T-cell (primary cell): ENCODE measurements at regions not wholly inside any gene's neighbourhood (a gene's known extent, or its start where the extent isn't known, plus 50 kb on each side); places are given as distances from the start of the nearest gene placed in this dataset.

ENCODE experiments used
- ATAC-seq, 4 experiments: fragments of 200-7000 bp in 3 of 4; fragments of 150-1000 bp in 1 of 4; cut with Tn5 transposase; replicated peaks in 1 of 4; 1 replicate in 3 of 4; 2 replicates in 1 of 4; pipeline ENCODE4 v1.10.0; 2021; ENCODE audit warnings: moderate library complexity in 3 of 4, mild to moderate bottlenecking in 2 of 4, moderate number of reproducible peaks in 1 of 4
- CTCF ChIA-PET, 2 donors: fragments of 300-600 bp; sonication (Branson Sonifier 250); formaldehyde crosslinking; loops; one replicate each; lab custom pipeline; 2022; ENCODE audit warnings: antibody characterized with exemption in 2 of 2; lab: Charles Lee
- POLR2A ChIA-PET, 2 donors: fragments of 300-600 bp; sonication (Branson Sonifier 250); formaldehyde crosslinking; loops; one replicate each; lab custom pipeline; 2022; ENCODE audit warnings: antibody characterized with exemption in 2 of 2; lab: Charles Lee
- DNase-seq, 35 experiments: peaks; one replicate each; pipeline versions ENCODE4 v3.0.0 to v3.0.0-alpha.2; 2013 to 2023
- H3K27ac ChIP-seq: one replicate; pipeline ENCODE4 v1.5.1; 2013; ENCODE audit warnings: low read length
- H3K27me3 ChIP-seq, 2 experiments: replicated peaks in 1 of 2; 1 replicate in 1 of 2; 2 replicates in 1 of 2; pipeline versions ENCODE4 v1.6.1 to v1.7.0; 2013; ENCODE audit warnings: low read length in 1 of 2, mixed read lengths in 1 of 2; ENCODE audit not compliant: control insufficient read depth in 2 of 2, insufficient read depth in 2 of 2; ENCODE audit errors: extremely low read depth in 1 of 2
- H3K36me3 ChIP-seq, 2 donors: 1 replicate in 1 of 2; 2 replicates in 1 of 2; pipeline versions ENCODE4 v1.6.1 to v1.7.0; 2013; ENCODE audit warnings: low read length in 1 of 2; ENCODE audit not compliant: control insufficient read depth in 2 of 2, insufficient read depth in 1 of 2; ENCODE audit errors: extremely low read depth in 1 of 2
- H3K4me1 ChIP-seq, 2 experiments: 1 replicate in 1 of 2; 2 replicates in 1 of 2; pipeline versions ENCODE4 v1.6.1 to v1.7.0; 2013; ENCODE audit warnings: low read length in 2 of 2, mixed read lengths in 1 of 2; ENCODE audit not compliant: insufficient read depth in 2 of 2, control insufficient read depth in 1 of 2; ENCODE audit errors: extremely low read depth in 1 of 2
- H3K4me3 ChIP-seq, 2 donors: 1 replicate in 1 of 2; 2 replicates in 1 of 2; pipeline versions ENCODE4 v1.5.1 to v1.7.0; 2013; ENCODE audit warnings: mild to moderate bottlenecking in 2 of 2, low read length in 1 of 2, moderate library complexity in 1 of 2; ENCODE audit not compliant: control insufficient read depth in 1 of 2; ENCODE audit errors: extremely low read depth in 1 of 2
- H3K9me3 ChIP-seq: 2 replicates; pipeline ENCODE4 v1.7.0; 2013
- H3K27ac Mint-ChIP-seq, 2 donors: one replicate each; pipeline ENCODE4 v1.8.0; 2020 to 2021; ENCODE audit warnings: mild to moderate bottlenecking in 2 of 2, mixed read lengths in 2 of 2
- H3K27me3 Mint-ChIP-seq, 2 donors: one replicate each; pipeline ENCODE4 v1.8.0; 2021 to 2022; ENCODE audit warnings: mixed read lengths in 2 of 2
- H3K36me3 Mint-ChIP-seq: one replicate; pipeline ENCODE4 v1.8.0; 2021; ENCODE audit warnings: mixed read lengths
- H3K4me1 Mint-ChIP-seq, 3 donors: one replicate each; pipeline ENCODE4 v1.8.0; 2020 to 2022; ENCODE audit warnings: mixed read lengths in 3 of 3, mild to moderate bottlenecking in 1 of 3
- H3K4me3 Mint-ChIP-seq, 3 donors: one replicate each; pipeline ENCODE4 v1.8.0; 2020 to 2022; ENCODE audit warnings: mild to moderate bottlenecking in 3 of 3, mixed read lengths in 3 of 3, moderate library complexity in 3 of 3
- H3K9me3 Mint-ChIP-seq, 3 donors: one replicate each; pipeline ENCODE4 v1.8.0; 2020 to 2022; ENCODE audit warnings: mixed read lengths in 3 of 3
- WGBS: methylation state at CpG from one replicate; pipeline ENCODE4 v1.1.5; 2013; ENCODE audit warnings: missing lambda C conversion rate; ENCODE audit not compliant: insufficient coverage; 5-methylcytosine and 5-hydroxymethylcytosine counted together

DNA sequence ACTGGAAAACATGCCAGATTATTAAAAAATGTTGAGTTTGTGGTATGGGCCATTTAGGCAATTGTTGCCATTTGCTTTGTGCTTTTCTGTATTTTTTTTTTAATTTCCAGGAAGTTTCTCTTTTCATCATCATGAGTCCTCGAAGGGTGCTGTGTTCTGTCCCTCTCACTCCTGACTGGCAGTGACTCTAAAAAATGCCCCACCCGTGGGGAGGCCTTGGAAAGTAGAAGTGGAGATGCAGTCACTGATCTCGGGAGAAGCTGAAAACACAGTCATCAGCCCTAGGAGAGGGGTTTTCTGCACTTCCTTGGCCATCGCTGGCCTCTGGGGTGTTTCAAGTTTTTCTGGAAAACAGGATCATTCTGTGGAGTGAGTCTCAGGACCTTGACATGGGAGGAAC is 98.5 kb upstream of the GRK3 start:
- ChIA-PET POLR2A (no interaction called here), CTCF (no interaction called here)
- no peaks in the 10 kb centered on the region for H3K27me3 Mint-ChIP-seq
- Histone ChIP-seq H3K27me3 (no peaks in the 10 kb centered on the region), H3K9me3 (no peaks in the 10 kb centered on the region), H3K4me3 (no peak overlapping the region), H3K36me3 (peaks cover 7 to 8% of the 10 kb centered on the region in 2 donors), H3K27ac (no peak overlapping the region), H3K4me1 (no peaks in the 10 kb centered on the region)
- WGBS = 80% methylated on average over 1 of the region's 4 CpGs
- no peak for DNase-seq
- no peak overlapping the region for H3K4me3 Mint-ChIP-seq
- no peak overlapping the region for H3K27ac Mint-ChIP-seq
- H3K36me3 Mint-ChIP-seq = peaks cover 16% of the 10 kb centered on the region
- no peaks in the 10 kb centered on the region for H3K9me3 Mint-ChIP-seq
- ATAC-seq = no peak
- H3K4me1 Mint-ChIP-seq = peaks cover 0 to 7% (median 3%) of the 10 kb centered on the region in 3 donors

DNA sequence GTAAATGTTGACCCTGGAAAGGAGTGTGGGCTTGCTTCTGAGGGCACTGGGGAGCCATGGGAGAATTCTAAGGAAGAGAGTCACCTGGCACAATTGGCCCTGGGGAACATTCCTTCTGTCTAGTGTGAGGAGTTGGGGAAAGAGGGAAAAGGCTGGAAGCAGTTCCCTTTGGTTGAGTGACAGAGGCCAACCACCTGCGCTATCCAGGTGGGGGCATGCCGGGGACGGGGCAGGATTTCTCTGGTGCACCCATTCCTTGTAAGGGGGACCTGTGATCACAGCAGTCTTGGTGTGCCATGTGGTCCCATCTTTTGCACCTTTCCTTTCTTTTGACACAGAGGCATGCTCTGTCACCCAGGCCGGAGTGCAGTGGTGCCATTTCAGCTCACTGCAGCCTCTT is 92.1 kb upstream of the GRK3 start:
- no peak overlapping the region for H3K4me3 Mint-ChIP-seq
- H3K27ac Mint-ChIP-seq = no peak overlapping the region
- H3K36me3 Mint-ChIP-seq = peaks cover 8% of the 10 kb centered on the region
- Histone ChIP-seq H3K4me3 (no peak overlapping the region), H3K27me3 (peaks cover 0 to 5% of the 10 kb centered on the region in 2 experiments), H3K4me1 (peaks cover 0 to 4% of the 10 kb centered on the region in 2 experiments), H3K9me3 (no peaks in the 10 kb centered on the region), H3K36me3 (no peaks in the 10 kb centered on the region), H3K27ac (no peak overlapping the region)
- WGBS = 81% methylated on average over 4 of the region's 4 CpGs
- ChIA-PET CTCF (no interaction called here), POLR2A (no interaction called here)
- DNase-seq (no peak), ATAC-seq (no peak)
- H3K9me3 Mint-ChIP-seq = no peaks in the 10 kb centered on the region
- H3K27me3 Mint-ChIP-seq = no peaks in the 10 kb centered on the region
- H3K4me1 Mint-ChIP-seq = peaks cover 2 to 6% (median 4%) of the 10 kb centered on the region in 3 donors

- Mint-ChIP-seq H3K9me3 (peaks cover 0 to 1% (median 1%) of the 10 kb centered on the region in 3 donors), H3K4me3 (no peak overlapping the region), H3K4me1 (peaks cover 2 to 6% (median 4%) of the 10 kb centered on the region in 3 donors), H3K36me3 (peaks cover 12% of the 10 kb centered on the region), H3K27ac (no peak overlapping the region), H3K27me3 (no peaks in the 10 kb centered on the region)
- H3K36me3 ChIP-seq = no peaks in the 10 kb centered on the region
- WGBS = 44% methylated on average over 8 of the region's 16 CpGs
- no peak overlapping the region for H3K4me3 ChIP-seq
- no peak for ATAC-seq
- H3K9me3 ChIP-seq = no peaks in the 10 kb centered on the region
- DNase-seq = no peak
- H3K4me1 ChIP-seq = peaks cover 0 to 4% of the 10 kb centered on the region in 2 experiments
- ChIA-PET POLR2A (no interaction called here), CTCF (interaction anchor here in 1 of 2 donors (0.7 kb wide), 1 partner anchor 816 kb away, joined by 4 read pairs; no protein-coding TSS in a partner anchor)
- H3K27me3 ChIP-seq = peaks cover 0 to 9% of the 10 kb centered on the region in 2 experiments
- no peak overlapping the region for H3K27ac ChIP-seq
Measured at GRCh38 chr22:25475257-25476022, 89.0 kb upstream of the GRK3 start.

GRCh38 chr22:25477358-25477757 is 87.1 kb upstream of the GRK3 start:
- Mint-ChIP-seq H3K4me3 (no peak overlapping the region), H3K4me1 (peaks cover 2 to 6% (median 4%) of the 10 kb centered on the region in 3 donors), H3K27ac (no peak overlapping the region), H3K27me3 (no peaks in the 10 kb centered on the region), H3K36me3 (peaks cover 26% of the 10 kb centered on the region), H3K9me3 (peaks cover 0 to 4% (median 4%) of the 10 kb centered on the region in 3 donors)
- Histone ChIP-seq H3K27me3 (peaks cover 0 to 9% of the 10 kb centered on the region in 2 experiments), H3K27ac (no peak overlapping the region), H3K4me3 (no peak overlapping the region), H3K4me1 (peaks cover 0 to 4% of the 10 kb centered on the region in 2 experiments), H3K9me3 (no peaks in the 10 kb centered on the region), H3K36me3 (no peaks in the 10 kb centered on the region)
- 92% methylated on average over 2 of the region's 3 CpGs for WGBS
- ATAC-seq (no peak), DNase-seq (no peak)
- ChIA-PET CTCF (interaction anchor here in 1 of 2 donors (0.6 kb wide), 1 partner anchor 1095 kb away, joined by 3 read pairs; no protein-coding TSS in a partner anchor), POLR2A (no interaction called here)

DNA sequence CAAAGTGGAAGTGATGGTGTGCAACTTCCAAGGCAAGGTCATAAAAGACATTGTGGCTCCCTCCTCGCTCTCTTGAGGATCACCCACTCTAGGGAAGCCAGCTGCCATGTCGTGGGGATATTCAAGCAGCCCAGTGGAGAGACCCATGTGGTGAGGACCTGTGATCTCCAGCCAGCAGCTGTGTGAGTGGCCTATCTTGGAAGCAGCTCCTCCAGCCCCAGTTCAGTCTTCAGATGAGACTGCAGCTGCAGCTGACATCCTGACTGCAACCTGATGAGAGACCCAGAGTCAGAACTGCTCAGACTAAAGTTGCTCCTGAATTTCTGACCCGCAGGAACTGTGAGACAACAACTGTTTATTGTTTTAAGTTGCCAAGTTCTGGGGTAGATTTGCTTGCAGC is 86.4 kb upstream of the GRK3 start:
- peaks cover 2 to 6% (median 4%) of the 10 kb centered on the region in 3 donors for H3K4me1 Mint-ChIP-seq
- no peak overlapping the region for H3K4me3 Mint-ChIP-seq
- Histone ChIP-seq H3K27me3 (peaks cover 0 to 9% of the 10 kb centered on the region in 2 experiments), H3K4me3 (no peak overlapping the region), H3K4me1 (peaks cover 0 to 4% of the 10 kb centered on the region in 2 experiments), H3K9me3 (no peaks in the 10 kb centered on the region), H3K36me3 (no peaks in the 10 kb centered on the region), H3K27ac (no peak overlapping the region)
- no peak overlapping the region for H3K27ac Mint-ChIP-seq
- CTCF ChIA-PET = no interaction called here
- H3K9me3 Mint-ChIP-seq = peaks cover 0 to 4% (median 4%) of the 10 kb centered on the region in 3 donors
- 93% methylated on average over 2 of the region's 3 CpGs for WGBS
- H3K27me3 Mint-ChIP-seq = no peaks in the 10 kb centered on the region
- POLR2A ChIA-PET = no interaction called here
- DNase-seq (no peak), ATAC-seq (no peak)
- H3K36me3 Mint-ChIP-seq = peaks cover 26% of the 10 kb centered on the region

GRCh38 chr22:25478528-25478927 is 85.9 kb upstream of the GRK3 start:
- WGBS = 88% methylated on average over 1 of the region's 2 CpGs
- no peak for ATAC-seq
- Mint-ChIP-seq H3K27me3 (no peaks in the 10 kb centered on the region), H3K27ac (no peak overlapping the region), H3K9me3 (peaks cover 0 to 4% (median 4%) of the 10 kb centered on the region in 3 donors), H3K36me3 (peaks cover 26% of the 10 kb centered on the region), H3K4me3 (no peak overlapping the region), H3K4me1 (peaks cover 2 to 6% (median 4%) of the 10 kb centered on the region in 3 donors)
- ChIA-PET POLR2A (no interaction called here), CTCF (no interaction called here)
- peaks cover 0 to 4% of the 10 kb centered on the region in 2 experiments for H3K4me1 ChIP-seq
- H3K36me3 ChIP-seq = no peaks in the 10 kb centered on the region
- no peak overlapping the region for H3K27ac ChIP-seq
- H3K4me3 ChIP-seq = no peak overlapping the region
- H3K9me3 ChIP-seq = no peaks in the 10 kb centered on the region
- peaks cover 0 to 9% of the 10 kb centered on the region in 2 experiments for H3K27me3 ChIP-seq
- DNase-seq = no peak
